IMR-90 (cell line): ENCODE measurements at regions not wholly inside any gene's neighbourhood (a gene's known extent, or its start where the extent isn't known, plus 50 kb on each side); places are given as distances from the start of the nearest gene placed in this dataset.

Experiments used
- ATAC-seq: fragments of 200-7000 bp; cut with Tn5 transposase; 2 replicates; pipeline ENCODE4 v1.9.1; 2020; ENCODE audit warnings: low read depth, mild to moderate bottlenecking, moderate library complexity
- BruUV-seq: library from RNA; stranded (reverse); fragments of 400-500 nt; replicated peaks from 2 replicates; lab custom pipeline; 2021; lab: Mats Ljungman, UMichigan
- CTCF ChIA-PET: fragments of 300-600 bp; formaldehyde crosslinking; extraction: SDS; loops from one replicate; lab custom pipeline; 2021; ENCODE audit warnings: antibody characterized with exemption; lab: Yijun Ruan, JAX
- POLR2A ChIA-PET: fragments of 300-600 bp; sonication (Branson Sonifier 250); formaldehyde crosslinking; loops from one replicate; lab custom pipeline; 2022; ENCODE audit warnings: antibody characterized with exemption; ENCODE audit not compliant: unreplicated experiment; lab: Charles Lee
- DNase-seq: peaks from one replicate; pipeline ENCODE4 v3.0.0; 2013
- H2AFZ ChIP-seq: replicated peaks from 2 replicates; pipeline ENCODE3; 2013; ENCODE audit warnings: low read length, mild to moderate bottlenecking; ENCODE audit not compliant: poor library complexity
- H2AK5ac ChIP-seq: 2 replicates; pipeline ENCODE4 v1.6.1; 2013; ENCODE audit warnings: low read depth, low read length, inconsistent platforms
- H2AK9ac ChIP-seq: replicated peaks from 2 replicates; pipeline ENCODE3; 2013; ENCODE audit warnings: mild to moderate bottlenecking, low read depth, low read length, moderate library complexity; ENCODE audit not compliant: poor library complexity
- H2BK120ac ChIP-seq: 2 replicates; pipeline ENCODE4 v1.6.1; 2013; ENCODE audit warnings: low read depth, low read length, inconsistent platforms
- H2BK15ac ChIP-seq: 3 replicates; pipeline ENCODE4 v1.6.1; 2013; ENCODE audit warnings: low read depth, low read length, inconsistent platforms
- H2BK20ac ChIP-seq: 2 replicates; pipeline ENCODE4 v1.6.1; 2013; ENCODE audit warnings: low read depth, mild to moderate bottlenecking, inconsistent platforms, low read length, moderate library complexity
- H2BK5ac ChIP-seq: 2 replicates; pipeline ENCODE4 v1.6.1; 2013; ENCODE audit warnings: mild to moderate bottlenecking, low read depth, low read length, inconsistent platforms; ENCODE audit not compliant: poor library complexity, severe bottlenecking
- H3K14ac ChIP-seq: replicated peaks from 2 replicates; pipeline ENCODE4 v1.6.1; 2013; ENCODE audit warnings: low read depth, low read length, inconsistent platforms
- H3K18ac ChIP-seq: 2 replicates; pipeline ENCODE4 v1.6.1; 2013; ENCODE audit warnings: low read depth, low read length, control low read depth
- H3K23ac ChIP-seq: 2 replicates; pipeline ENCODE4 v1.6.1; 2013; ENCODE audit warnings: low read depth, low read length, inconsistent platforms
- H3K27ac ChIP-seq: 2 replicates; pipeline ENCODE4 v1.5.1; 2013; ENCODE audit warnings: mild to moderate bottlenecking, control low read depth, low read length; ENCODE audit not compliant: insufficient read depth
- H3K27me3 ChIP-seq: 2 replicates; pipeline ENCODE4 v1.6.1; 2013; ENCODE audit warnings: low read length; ENCODE audit not compliant: control insufficient read depth, insufficient read depth
- H3K36me3 ChIP-seq: 2 replicates; pipeline ENCODE4 v1.6.1; 2013; ENCODE audit warnings: low read length, mixed read lengths; ENCODE audit not compliant: control insufficient read depth, insufficient read depth
- H3K4ac ChIP-seq: 2 replicates; pipeline ENCODE4 v1.6.1; 2013; ENCODE audit warnings: low read depth, low read length, inconsistent platforms
- H3K4me1 ChIP-seq: 2 replicates; pipeline ENCODE4 v1.6.1; 2013; ENCODE audit warnings: low read length, mixed read lengths; ENCODE audit not compliant: control insufficient read depth, insufficient read depth
- H3K4me2 ChIP-seq: 2 replicates; pipeline ENCODE4 v1.6.1; 2013; ENCODE audit warnings: low read depth, mild to moderate bottlenecking, control low read depth, low read length, moderate library complexity
- H3K4me3 ChIP-seq: 2 replicates; pipeline ENCODE4 v1.5.1; 2013; ENCODE audit warnings: low read depth, mild to moderate bottlenecking, control low read depth, low read length, moderate library complexity; ENCODE audit not compliant: insufficient read depth
- H3K56ac ChIP-seq: 2 replicates; pipeline ENCODE4 v1.6.1; 2013; ENCODE audit warnings: low read length, inconsistent platforms; ENCODE audit not compliant: insufficient read depth; ENCODE audit errors: extremely low read depth
- H3K79me1 ChIP-seq, 2 experiments: 2 replicates each; pipeline ENCODE4 v1.6.1; 2013; ENCODE audit warnings: low read length in 2 of 2, inconsistent platforms in 1 of 2, low read depth in 1 of 2
- H3K9ac ChIP-seq: 2 replicates; pipeline ENCODE4 v1.6.1; 2013; ENCODE audit warnings: low read depth, low read length, control low read depth
- H3K9me1 ChIP-seq: 2 replicates; pipeline ENCODE4 v1.6.1; 2013; ENCODE audit warnings: low read length, inconsistent platforms; ENCODE audit not compliant: insufficient read depth
- H3K9me3 ChIP-seq: 2 replicates; pipeline ENCODE4 v1.6.1; 2013; ENCODE audit warnings: low read length; ENCODE audit not compliant: control insufficient read depth, insufficient read depth
- H4K20me1 ChIP-seq: 2 replicates; pipeline ENCODE4 v1.6.1; 2013; ENCODE audit warnings: low read length, inconsistent platforms; ENCODE audit not compliant: insufficient read depth
- H4K5ac ChIP-seq: 2 replicates; pipeline ENCODE4 v1.6.1; 2013; ENCODE audit warnings: mild to moderate bottlenecking, low read depth, low read length, control low read depth
- H4K8ac ChIP-seq, 2 experiments: 2 replicates each; pipeline ENCODE4 v1.6.1; 2013; ENCODE audit warnings: low read depth in 2 of 2, low read length in 2 of 2, control low read depth in 1 of 2, inconsistent platforms in 1 of 2
- H4K91ac ChIP-seq: 2 replicates; pipeline ENCODE4 v1.6.1; 2013; ENCODE audit warnings: low read depth, low read length, inconsistent platforms; ENCODE audit not compliant: insufficient read depth
- BHLHE40 ChIP-seq: fragments of 150-350 bp; IDR thresholded peaks from 2 replicates; pipeline ENCODE4 v1.6.1; 2016; ENCODE audit warnings: mild to moderate bottlenecking, low read depth, low read length
- CEBPB ChIP-seq: IDR thresholded peaks from 2 replicates; pipeline ENCODE4 v1.6.1; 2012; ENCODE audit warnings: low read depth, low read length, improper control_type of control experiment
- CHD1 ChIP-seq: IDR thresholded peaks from 2 replicates; pipeline ENCODE4 v1.6.1; 2012; ENCODE audit warnings: low read depth, low read length, improper control_type of control experiment
- FOS ChIP-seq: fragments of 150-350 bp; IDR thresholded peaks from 2 replicates; pipeline ENCODE4 v1.6.1; 2016; ENCODE audit warnings: low read depth, low read length
- MAFK ChIP-seq: IDR thresholded peaks from 2 replicates; pipeline ENCODE4 v1.6.1; 2012; ENCODE audit warnings: low read depth, low read length, improper control_type of control experiment
- MAZ ChIP-seq: IDR thresholded peaks from 2 replicates; pipeline ENCODE4 v1.6.1; 2012; ENCODE audit warnings: low read depth, mild to moderate bottlenecking, low read length, improper control_type of control experiment, moderate library complexity, borderline replicate concordance
- MXI1 ChIP-seq: IDR thresholded peaks from 2 replicates; pipeline ENCODE4 v1.6.1; 2012; ENCODE audit warnings: low read depth, mild to moderate bottlenecking, low read length, moderate library complexity, borderline replicate concordance
- NFE2L2 ChIP-seq: fragments of 150-350 bp; IDR thresholded peaks from 2 replicates; pipeline ENCODE4 v1.6.1; 2016; ENCODE audit warnings: low read depth, mild to moderate bottlenecking, low read length
- POLR2A ChIP-seq: IDR thresholded peaks from 2 replicates; pipeline ENCODE4 v1.6.1; 2012; ENCODE audit warnings: mild to moderate bottlenecking, low read depth, low read length
- RAD21 ChIP-seq: IDR thresholded peaks from 2 replicates; pipeline ENCODE4 v1.6.1; 2012; ENCODE audit warnings: low read length, improper control_type of control experiment
- RCOR1 ChIP-seq: IDR thresholded peaks from 2 replicates; pipeline ENCODE4 v1.6.1; 2012; ENCODE audit warnings: mild to moderate bottlenecking, low read length, improper control_type of control experiment; ENCODE audit not compliant: insufficient replicate concordance
- RFX5 ChIP-seq: IDR thresholded peaks from 2 replicates; pipeline ENCODE4 v1.8.0; 2012; ENCODE audit warnings: low read depth, mild to moderate bottlenecking, low read length, moderate library complexity
- SMC3 ChIP-seq: fragments of 150-350 bp; IDR thresholded peaks from 2 replicates; pipeline ENCODE4 v1.6.1; 2016; ENCODE audit warnings: low read depth, mild to moderate bottlenecking, antibody characterized with exemption, low read length, moderate library complexity
- USF2 ChIP-seq: fragments of 150-350 bp; IDR thresholded peaks from 2 replicates; pipeline ENCODE4 v1.6.1; 2017; ENCODE audit warnings: mild to moderate bottlenecking, antibody characterized with exemption, low read length, low read depth
- WGBS, 2 experiments: methylation state at CpG; one replicate each; pipeline versions ENCODE4 v1.1.5 to v1.1.7; 2013; ENCODE audit warnings: missing lambda C conversion rate in 2 of 2; ENCODE audit not compliant: insufficient read length in 1 of 2; ENCODE audit errors: extremely low coverage in 2 of 2; 5-methylcytosine and 5-hydroxymethylcytosine counted together
- dilution Hi-C: fragments of 300-500 bp; cut with HindIII; formaldehyde crosslinking; loops from one replicate; pipeline ENCODE4 v1.14.3; 2018; ENCODE audit warnings: low sequenced_read_pairs; ENCODE audit not compliant: unreplicated experiment
- in situ Hi-C: fragments of 300-500 bp; cut with MboI; formaldehyde crosslinking; loops from 3 replicates; pipeline ENCODE4 v1.14.3; 2019; ENCODE audit warnings: low sequenced_read_pairs, inconsistent platforms, mixed read lengths
- intact Hi-C: fragments of 100-400 bp; cut with micrococcal nuclease; formaldehyde crosslinking; loops from 2 replicates; pipeline ENCODE4 v1.10.0; 2022
- TF ChIP-seq, protein P1 (sequence below): fragments of 150-350 bp; IDR thresholded peaks from 2 replicates; pipeline ENCODE4 v1.6.1; 2016; ENCODE audit warnings: low read depth, mild to moderate bottlenecking, low read length, moderate library complexity, borderline replicate concordance
- TF ChIP-seq, protein P2 (sequence below): conservative IDR thresholded peaks from 2 replicates; pipeline ENCODE4 v1.5.1; 2012; ENCODE audit warnings: mild to moderate bottlenecking, low read depth, low read length, improper control_type of control experiment

- H3K18ac ChIP-seq = no peak overlapping the region
- no peak overlapping the region for H3K4me2 ChIP-seq
- H3K36me3 ChIP-seq = no peaks in the 10 kb centered on the region
- H2AFZ ChIP-seq = no peak overlapping the region
- no peak overlapping the region for H3K27ac ChIP-seq
- H2AK5ac ChIP-seq = no peak overlapping the region
- no peak for TF ChIP-seq RAD21
- TF ChIP-seq POLR2A = no peak
- no peak for TF ChIP-seq MXI1
- no peak for TF ChIP-seq NFE2L2
- TF ChIP-seq CHD1 = no peak
- TF ChIP-seq RCOR1 = no peak
- TF ChIP-seq CEBPB = no peak
- TF ChIP-seq USF2 = no peak
- TF ChIP-seq MAZ = no peak
- TF ChIP-seq, protein P1, sequence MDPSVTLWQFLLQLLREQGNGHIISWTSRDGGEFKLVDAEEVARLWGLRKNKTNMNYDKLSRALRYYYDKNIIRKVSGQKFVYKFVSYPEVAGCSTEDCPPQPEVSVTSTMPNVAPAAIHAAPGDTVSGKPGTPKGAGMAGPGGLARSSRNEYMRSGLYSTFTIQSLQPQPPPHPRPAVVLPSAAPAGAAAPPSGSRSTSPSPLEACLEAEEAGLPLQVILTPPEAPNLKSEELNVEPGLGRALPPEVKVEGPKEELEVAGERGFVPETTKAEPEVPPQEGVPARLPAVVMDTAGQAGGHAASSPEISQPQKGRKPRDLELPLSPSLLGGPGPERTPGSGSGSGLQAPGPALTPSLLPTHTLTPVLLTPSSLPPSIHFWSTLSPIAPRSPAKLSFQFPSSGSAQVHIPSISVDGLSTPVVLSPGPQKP = no peak
- no peak for TF ChIP-seq BHLHE40
- no peak for TF ChIP-seq MAFK
- no peak for TF ChIP-seq RFX5
- no peak for TF ChIP-seq SMC3
- TF ChIP-seq FOS = no peak
- TF ChIP-seq, protein P2, sequence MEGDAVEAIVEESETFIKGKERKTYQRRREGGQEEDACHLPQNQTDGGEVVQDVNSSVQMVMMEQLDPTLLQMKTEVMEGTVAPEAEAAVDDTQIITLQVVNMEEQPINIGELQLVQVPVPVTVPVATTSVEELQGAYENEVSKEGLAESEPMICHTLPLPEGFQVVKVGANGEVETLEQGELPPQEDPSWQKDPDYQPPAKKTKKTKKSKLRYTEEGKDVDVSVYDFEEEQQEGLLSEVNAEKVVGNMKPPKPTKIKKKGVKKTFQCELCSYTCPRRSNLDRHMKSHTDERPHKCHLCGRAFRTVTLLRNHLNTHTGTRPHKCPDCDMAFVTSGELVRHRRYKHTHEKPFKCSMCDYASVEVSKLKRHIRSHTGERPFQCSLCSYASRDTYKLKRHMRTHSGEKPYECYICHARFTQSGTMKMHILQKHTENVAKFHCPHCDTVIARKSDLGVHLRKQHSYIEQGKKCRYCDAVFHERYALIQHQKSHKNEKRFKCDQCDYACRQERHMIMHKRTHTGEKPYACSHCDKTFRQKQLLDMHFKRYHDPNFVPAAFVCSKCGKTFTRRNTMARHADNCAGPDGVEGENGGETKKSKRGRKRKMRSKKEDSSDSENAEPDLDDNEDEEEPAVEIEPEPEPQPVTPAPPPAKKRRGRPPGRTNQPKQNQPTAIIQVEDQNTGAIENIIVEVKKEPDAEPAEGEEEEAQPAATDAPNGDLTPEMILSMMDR = no peak
- no peak overlapping the region for H3K4ac ChIP-seq
- H2BK15ac ChIP-seq = no peak overlapping the region
- no peaks in the 10 kb centered on the region for H3K79me1 ChIP-seq
- H2AK9ac ChIP-seq = no peak overlapping the region
- no peaks in the 10 kb centered on the region for H3K9me3 ChIP-seq
- H2BK120ac ChIP-seq = no peak overlapping the region
- WGBS, 2 experiments = 75% methylated on average over 14 of the region's 26 CpGs; no CpG with 5 or more reads in 1 of the 2 experiments
- no peak overlapping the region for H4K8ac ChIP-seq
- H3K9ac ChIP-seq = no peak overlapping the region
- intact Hi-C loops = no loop called here
- no peak overlapping the region for H3K23ac ChIP-seq
- H3K4me3 ChIP-seq = no peak overlapping the region
- no peak overlapping the region for H3K14ac ChIP-seq
- no peak overlapping the region for H2BK20ac ChIP-seq
- no peak overlapping the region for H4K91ac ChIP-seq
- no peaks in the 10 kb centered on the region for H3K9me1 ChIP-seq
- no peak overlapping the region for H3K56ac ChIP-seq
- ChIA-PET CTCF (interaction anchor here (0.6 kb wide), 1 partner anchor 29 kb away, joined by 3 read pairs; no protein-coding TSS in a partner anchor), POLR2A (no interaction called here)
- DNase-seq (no peak), ATAC-seq (no peak)
- in situ Hi-C loops = no loop called here
- no peak overlapping the region for H4K5ac ChIP-seq
- no peaks in the 10 kb centered on the region for H4K20me1 ChIP-seq
- dilution Hi-C loops = no loop called here
- H3K27me3 ChIP-seq = peaks cover 8% of the 10 kb centered on the region
- H2BK5ac ChIP-seq = no peak overlapping the region
- no TSS peak for BruUV-seq
- H3K4me1 ChIP-seq = no peaks in the 10 kb centered on the region
Observed at GRCh38 chr9:136604823-136605525, 57.7 kb upstream of the EGFL7 start.
